Upper lobe of left lung (tissue), 4 donors: ENCODE measurements at regions not wholly inside any gene's neighbourhood (a gene's known extent, or its start where the extent isn't known, plus 50 kb on each side); places are given as distances from the start of the nearest gene placed in this dataset.

Source experiments
- EP300 ChIP-seq, 4 donors: sonication (generic); formaldehyde crosslinking; IDR thresholded peaks; one replicate each; pipeline ENCODE4 v1.5.1; 2017; ENCODE audit warnings: antibody characterized with exemption in 4 of 4, control low read depth in 2 of 4
- POLR2A ChIP-seq, 4 donors: fragments of 450-650 bp; IDR thresholded peaks; one replicate each; pipeline ENCODE4 v1.5.1; 2016 to 2017; ENCODE audit warnings: antibody characterized with exemption in 4 of 4, mild to moderate bottlenecking in 2 of 4

DNA sequence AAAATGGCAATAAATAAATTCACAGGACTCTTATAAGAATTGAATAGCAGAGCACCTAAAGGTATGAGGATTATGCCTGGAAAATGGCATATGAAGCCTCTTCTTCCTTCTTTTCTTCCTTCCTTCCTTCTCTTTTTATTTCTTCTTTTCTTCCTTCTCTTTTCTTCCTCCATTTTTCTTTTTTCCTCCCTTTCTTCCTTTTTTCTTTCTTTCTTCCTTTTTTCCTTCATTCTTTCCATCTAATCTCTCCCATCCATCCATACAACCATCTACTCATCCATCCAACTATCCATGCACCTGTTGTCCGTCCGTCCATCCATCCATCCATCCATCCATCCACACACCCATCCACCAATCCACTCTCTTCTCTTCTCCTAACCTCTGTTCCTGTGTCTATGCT lies 173.8 kb downstream of the TBX5 start:
- TF ChIP-seq EP300 (IDR thresholded peaks at IDR 0.05): no peak
- no peak for TF ChIP-seq POLR2A (IDR thresholded peaks at IDR 0.05)
